Cardiac septum (tissue), 1 donor: ENCODE measurements at regions not wholly inside any gene's neighbourhood (a gene's known extent, or its start where the extent isn't known, plus 50 kb on each side); places are given as distances from the start of the nearest gene placed in this dataset.

Experiments used
- DNase-seq: peaks from one replicate; pipeline ENCODE4 v3.0.0-alpha.2; 2020; ENCODE audit warnings: low spot score
- intact Hi-C: fragments of 100-400 bp; cut with DNase I; formaldehyde crosslinking; loops from one replicate; pipeline ENCODE4 v1.14.0; 2022
- donor health status: DM: no; HTN: no; CAD: no.

DNA sequence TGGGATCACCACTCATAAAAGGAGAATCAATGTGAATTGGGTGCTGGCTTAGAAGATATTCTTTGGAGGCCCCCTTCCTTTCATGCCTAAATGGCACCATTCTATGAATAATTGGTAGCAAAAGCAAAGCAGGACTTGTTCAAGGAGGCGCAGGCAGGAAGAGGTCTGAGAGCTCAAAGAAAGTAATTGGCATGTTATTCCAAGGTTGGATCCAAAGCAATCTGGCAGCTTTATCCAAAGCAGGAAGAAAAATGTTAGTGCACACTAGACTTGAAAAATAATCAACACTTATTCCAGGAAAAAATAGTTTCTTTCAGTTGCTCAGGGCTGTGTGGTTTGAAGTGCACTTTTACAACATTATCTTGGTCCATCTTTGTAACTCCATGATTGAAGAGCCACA, 326.4 kb downstream of the NUAK1 start:
- intact Hi-C loops: no loop called here

GRCh38 chr12:105813201-105813600, 325.6 kb downstream of the NUAK1 start:
- DNase-seq: no peak
- intact Hi-C loops: no loop called here

More for the DNA sequence above, 326.4 kb downstream of the NUAK1 start:
- DNase-seq: no peak

- intact Hi-C loops: no loop called here
- DNase-seq: no peak
These were observed 324.5 kb downstream of the NUAK1 start for GRCh38 chr12:105814283-105814682.

DNA sequence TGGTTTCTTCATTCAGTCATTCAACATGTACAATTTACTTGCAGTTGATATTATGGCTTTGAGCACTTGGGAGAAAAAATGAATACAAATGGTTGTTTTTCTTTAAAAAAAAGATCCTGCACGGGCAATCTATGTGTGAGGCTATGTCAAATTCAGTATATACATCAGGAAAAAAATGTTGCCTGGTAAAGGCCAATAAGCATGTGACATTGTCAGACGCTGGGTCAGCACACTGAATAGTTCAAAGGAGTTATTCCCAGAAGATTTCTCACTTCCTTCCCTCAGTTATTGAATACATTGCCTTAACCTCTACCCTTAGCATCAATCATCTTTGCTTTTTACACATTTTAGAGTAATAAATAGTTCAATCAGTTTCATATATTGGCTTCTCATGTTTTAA, 319.2 kb downstream of the NUAK1 start:
- DNase-seq: no peak
- intact Hi-C loops: no loop called here

- intact Hi-C loops: no loop called here
- no peak for DNase-seq
These were observed 318.2 kb downstream of the NUAK1 start for GRCh38 chr12:105820429-105821125.

DNA sequence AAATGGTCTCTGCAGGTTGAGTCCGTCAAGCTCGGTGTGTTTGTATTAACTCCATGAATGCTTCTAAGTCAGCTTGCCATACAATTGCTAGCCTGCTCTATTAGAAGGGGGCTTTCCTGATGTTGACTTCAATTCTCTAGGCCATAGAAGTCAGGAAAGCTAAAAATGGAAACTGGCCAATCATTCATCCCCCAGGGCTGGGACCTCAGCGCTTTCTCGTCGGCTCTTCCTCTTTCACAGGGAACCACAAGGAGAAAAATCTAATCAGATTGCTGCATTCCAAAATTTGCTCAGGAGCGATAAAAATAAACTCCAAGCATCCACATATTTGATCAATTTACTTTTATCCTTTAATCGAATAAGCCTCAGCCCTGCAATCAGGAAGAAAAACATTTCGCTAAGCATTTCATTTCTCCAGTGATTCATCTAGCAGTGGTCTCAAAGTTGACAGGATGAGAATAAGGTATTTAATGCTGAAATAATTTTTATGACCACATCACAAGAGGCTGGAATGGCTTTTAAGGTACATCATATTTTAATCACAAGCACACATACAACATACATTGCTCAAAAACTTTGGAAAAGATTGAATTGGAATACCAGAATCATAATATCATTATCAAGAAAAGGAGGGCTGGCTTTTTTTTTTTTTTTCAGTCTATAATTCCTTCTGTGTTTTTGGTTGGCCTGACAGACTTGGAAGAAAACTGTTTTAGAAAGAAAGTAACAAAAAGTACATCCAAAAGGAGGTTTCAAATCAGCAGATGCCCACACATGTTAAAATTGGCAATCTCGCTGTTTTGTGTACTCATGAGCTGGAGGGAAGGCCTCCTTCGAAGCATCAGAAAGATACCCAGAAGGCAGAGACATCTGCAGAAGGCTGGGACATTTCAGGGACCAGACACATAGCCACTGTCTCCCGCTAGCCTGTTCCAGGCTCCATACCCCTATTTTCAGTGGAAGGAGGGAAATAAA, 316.3 kb downstream of the NUAK1 start:
- intact Hi-C loops: no loop called here
- DNase-seq: no peak

DNA sequence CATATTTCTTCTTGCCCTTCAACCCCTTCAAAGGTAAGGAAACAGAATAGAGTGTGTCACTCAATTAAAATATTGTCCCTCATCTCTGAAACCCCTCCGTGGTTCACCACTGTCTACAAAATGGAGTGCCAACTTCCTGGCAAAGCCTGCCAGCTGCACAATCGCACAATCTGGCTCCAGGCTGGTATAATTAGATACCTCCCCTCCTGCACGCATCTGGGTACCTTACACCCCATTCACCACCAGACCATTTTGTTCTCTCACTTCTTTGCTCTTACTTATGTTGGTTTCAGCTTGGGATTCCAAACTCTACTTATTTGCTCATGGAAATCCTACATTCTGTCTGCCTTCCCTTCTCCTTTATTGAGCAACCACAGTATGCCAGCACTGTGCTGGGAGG, 314.9 kb downstream of the NUAK1 start:
- intact Hi-C loops: no loop called here
- DNase-seq: no peak

- no peak for DNase-seq
- intact Hi-C loops: no loop called here
These were observed 313.6 kb downstream of the NUAK1 start for GRCh38 chr12:105825141-105825540.

GRCh38 chr12:105831372-105831771, 307.4 kb downstream of the NUAK1 start:
- intact Hi-C loops: no loop called here

DNA sequence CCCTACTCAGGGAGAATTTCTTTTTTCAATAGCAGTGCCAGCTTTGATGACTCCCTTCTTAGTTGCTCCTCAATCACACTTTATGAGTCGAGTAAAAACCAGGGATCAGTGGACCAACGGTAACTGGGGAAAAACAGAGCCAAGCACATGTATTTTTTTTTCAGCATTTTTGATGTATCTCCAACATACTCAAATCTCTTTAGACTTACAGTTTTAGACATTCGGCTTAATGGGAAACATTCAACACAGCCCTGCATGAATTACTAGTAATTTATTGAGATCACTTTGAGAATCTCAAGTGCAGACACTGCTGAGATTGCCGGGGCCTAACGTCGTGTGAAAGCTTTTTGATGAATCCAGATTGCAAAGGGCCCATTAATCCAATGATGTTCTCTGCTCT, 306.7 kb downstream of the NUAK1 start:
- intact Hi-C loops: no loop called here
- DNase-seq: no peak

More at GRCh38 chr12:105831372-105831771, 307.4 kb downstream of the NUAK1 start:
- DNase-seq: no peak

- DNase-seq: no peak
- intact Hi-C loops: no loop called here
These were observed 305.9 kb downstream of the NUAK1 start for GRCh38 chr12:105832806-105833205.

DNA sequence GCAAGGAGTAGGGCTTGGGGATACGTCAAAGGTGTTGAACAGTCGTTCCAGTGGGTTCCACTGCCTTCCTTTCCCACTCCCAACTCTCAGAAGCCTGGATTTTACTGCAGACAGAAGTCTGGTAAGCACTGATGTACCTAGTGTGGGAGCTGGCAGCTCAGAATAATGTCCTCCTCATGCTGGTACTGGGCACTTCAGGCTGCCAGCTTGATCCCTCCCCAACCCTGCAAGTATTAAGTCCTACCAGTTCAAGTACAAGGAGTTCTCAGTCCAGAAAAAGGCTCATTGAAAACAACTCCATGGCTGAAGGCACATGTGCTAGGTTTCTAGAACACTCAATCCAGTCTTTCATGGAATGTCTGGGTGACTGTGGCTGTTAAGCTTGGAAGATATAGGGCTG, 304.3 kb downstream of the NUAK1 start:
- intact Hi-C loops: no loop called here
- no peak for DNase-seq

GRCh38 chr12:105835580-105836241, 303.0 kb downstream of the NUAK1 start:
- DNase-seq: no peak
- intact Hi-C loops: no loop called here

DNA sequence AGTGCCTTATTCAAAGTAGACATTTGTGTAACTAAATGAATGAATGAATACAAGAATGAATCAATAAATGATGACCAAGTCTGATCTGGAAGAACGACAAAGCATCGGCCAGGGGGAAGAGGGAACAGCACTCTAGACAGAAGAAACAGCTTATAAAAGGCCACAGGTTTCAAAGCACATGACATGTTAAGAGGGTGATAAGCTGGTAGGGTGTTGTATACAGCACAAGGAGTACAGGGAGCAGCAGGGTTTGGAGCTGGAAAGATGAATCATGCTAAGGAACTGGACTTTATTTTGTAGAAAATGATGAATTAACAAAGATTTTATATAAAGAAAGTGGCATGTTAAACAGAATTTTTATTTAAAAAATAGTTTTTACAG, 302.5 kb downstream of the NUAK1 start:
- DNase-seq: no peak
- intact Hi-C loops: no loop called here

DNA sequence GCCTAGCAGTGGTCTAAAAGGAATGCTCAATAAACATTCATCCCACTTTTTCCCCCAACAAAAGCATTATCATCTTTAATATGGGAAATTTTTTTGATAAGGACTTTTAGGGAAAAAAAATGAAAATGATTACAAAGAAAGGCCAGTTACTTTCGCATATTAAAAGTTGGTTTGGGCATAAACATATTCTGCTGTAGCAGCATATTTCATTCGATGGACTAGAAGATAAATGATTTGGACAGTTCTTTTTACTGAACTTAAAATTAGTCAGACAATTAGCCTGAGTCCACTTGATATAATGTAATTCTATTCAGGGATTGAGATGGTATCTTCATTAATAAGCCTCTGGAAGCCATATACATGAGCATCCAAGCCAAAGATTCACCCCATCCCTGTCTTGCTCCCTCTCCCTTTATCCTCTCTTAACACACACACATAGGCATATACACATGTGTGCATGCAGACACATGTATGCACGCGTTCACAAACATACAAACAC, 299.1 kb downstream of the NUAK1 start:
- no peak for DNase-seq
- intact Hi-C loops: no loop called here

- intact Hi-C loops: no loop called here
- DNase-seq: no peak
These were observed 298.4 kb downstream of the NUAK1 start for GRCh38 chr12:105840384-105840783.

DNA sequence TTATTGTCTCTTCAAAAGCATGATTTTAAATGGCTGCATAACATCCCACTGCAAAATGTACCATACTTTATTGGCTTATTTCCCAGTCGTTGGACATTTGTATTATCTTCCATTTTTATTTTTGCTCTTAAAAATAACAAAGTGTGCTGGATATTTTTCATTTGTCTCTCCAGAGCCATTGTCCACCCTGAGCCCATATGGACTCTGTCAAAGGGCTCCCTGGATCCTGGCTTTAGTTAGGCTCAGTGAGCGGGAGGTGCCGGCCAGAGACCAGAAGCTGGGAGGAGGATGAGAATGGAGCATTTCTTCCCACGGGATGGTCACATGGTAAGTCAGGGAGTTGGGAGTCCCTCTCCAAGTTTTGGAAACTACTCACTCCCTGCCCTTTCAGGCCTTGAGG, 296.9 kb downstream of the NUAK1 start:
- no peak for DNase-seq
- intact Hi-C loops: no loop called here

GRCh38 chr12:105843561-105843960, 295.2 kb downstream of the NUAK1 start:
- no peak for DNase-seq
- intact Hi-C loops: no loop called here

DNA sequence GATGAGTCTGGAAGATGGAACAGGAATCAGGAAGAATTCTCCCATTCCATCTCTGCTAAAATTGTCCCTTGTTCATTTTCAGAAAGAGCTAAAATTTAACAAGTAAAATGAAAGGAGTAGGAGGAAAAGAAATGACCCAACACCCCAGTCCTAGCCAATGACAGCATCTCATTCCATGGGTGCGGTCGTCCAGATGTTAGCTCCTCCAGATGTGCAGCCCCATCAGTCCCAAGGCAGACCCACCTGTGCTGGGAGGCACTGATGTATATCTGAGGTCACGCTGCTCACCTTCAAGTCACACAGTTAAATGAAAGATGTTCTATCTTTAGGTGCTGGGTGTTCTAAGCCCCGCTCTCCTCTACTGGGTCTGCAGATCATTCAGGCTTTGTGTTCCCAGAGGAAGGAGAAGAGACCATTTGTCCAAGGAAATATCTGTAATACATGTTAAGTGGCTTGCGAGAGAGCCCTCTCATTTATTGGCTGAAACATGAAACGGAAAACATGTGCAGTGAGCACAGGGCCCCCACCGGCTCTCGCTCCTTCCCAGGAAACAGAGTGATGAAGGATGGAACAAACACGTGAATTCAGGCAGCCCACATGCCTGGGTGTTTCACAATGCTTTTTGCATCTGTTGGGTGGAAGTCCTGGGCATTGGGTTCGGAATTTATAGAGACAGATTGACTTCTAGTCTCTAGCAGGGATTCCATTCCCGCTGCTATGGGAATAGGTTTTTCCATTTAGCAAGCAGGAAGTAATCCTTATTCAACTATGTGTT, 294.6 kb downstream of the NUAK1 start:
- DNase-seq: no peak
- intact Hi-C loops: no loop called here

DNA sequence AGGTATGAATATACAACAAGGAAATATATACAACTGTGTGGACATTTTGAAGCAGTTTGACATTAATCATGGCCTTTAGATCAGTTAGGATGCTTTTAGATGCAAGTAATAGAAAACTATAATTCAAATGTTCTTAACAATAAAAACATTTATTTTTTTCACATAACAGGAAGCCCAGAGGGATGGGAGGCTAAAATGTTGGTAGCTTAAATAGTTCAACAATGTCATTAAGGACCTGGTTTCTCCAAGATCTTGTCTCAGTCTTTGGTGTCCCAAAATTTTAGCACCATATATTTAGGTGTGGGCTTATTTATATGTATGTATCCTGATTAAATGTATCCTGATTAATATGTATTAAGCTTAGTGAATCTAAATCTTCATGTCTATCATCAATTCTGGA, 292.4 kb downstream of the NUAK1 start:
- DNase-seq: no peak
- intact Hi-C loops: no loop called here
